Fibroblast of upper back skin (primary cell): ENCODE measurements at regions not wholly inside any gene's neighbourhood (a gene's known extent, or its start where the extent isn't known, plus 50 kb on each side); places are given as distances from the start of the nearest gene placed in this dataset.

Experiments
- DNase-seq: peaks from one replicate; pipeline ENCODE4 v3.0.0-alpha.2; 2013

- DNase-seq, result no peak
Observed at GRCh38 chr9:23551311-23551721, 274.7 kb downstream of the ELAVL2 start.

GRCh38 chr9:23551929-23552707, 273.9 kb downstream of the ELAVL2 start:
- no peak for DNase-seq

DNA sequence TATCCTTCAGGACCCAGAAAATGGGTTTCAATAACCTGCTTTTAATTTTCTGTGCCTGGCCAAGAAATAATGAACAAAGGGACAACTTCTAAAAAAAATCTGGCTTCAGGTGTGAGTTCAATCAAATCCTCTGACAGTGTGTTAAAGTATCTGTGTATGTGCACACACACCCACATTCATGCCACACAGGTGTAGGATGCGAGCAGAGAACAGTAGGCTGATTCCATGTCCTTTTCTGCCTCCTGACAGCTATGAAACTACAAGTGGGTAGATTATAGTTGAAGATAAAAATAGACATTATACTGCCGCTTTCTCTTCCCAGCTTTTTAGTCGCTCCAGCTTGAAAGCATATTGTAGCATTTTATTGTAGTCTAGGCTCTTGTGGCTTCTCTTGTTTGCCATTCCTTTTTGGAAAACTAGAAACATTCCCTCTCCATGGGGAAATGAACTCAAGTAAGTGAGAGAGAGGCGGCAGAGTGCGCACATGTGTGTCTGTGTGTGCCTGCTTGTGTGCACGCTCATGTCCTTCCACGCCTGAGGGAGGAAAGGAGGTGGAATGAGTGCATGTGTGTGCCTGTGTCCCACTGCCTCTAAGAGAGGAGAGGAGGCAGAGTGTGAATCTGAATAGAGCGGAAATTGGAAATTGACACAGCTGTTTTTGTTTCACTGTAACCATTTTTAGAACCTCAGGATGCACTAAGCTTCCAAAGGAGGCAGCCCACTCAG, 273.0 kb downstream of the ELAVL2 start:
- no peak for DNase-seq

- no peak for DNase-seq
Observed at GRCh38 chr9:23554686-23555085, 271.4 kb downstream of the ELAVL2 start.

- peak; percentile 49 for DNase-seq
Observed at GRCh38 chr9:23555851-23556250, 270.2 kb downstream of the ELAVL2 start.

DNA sequence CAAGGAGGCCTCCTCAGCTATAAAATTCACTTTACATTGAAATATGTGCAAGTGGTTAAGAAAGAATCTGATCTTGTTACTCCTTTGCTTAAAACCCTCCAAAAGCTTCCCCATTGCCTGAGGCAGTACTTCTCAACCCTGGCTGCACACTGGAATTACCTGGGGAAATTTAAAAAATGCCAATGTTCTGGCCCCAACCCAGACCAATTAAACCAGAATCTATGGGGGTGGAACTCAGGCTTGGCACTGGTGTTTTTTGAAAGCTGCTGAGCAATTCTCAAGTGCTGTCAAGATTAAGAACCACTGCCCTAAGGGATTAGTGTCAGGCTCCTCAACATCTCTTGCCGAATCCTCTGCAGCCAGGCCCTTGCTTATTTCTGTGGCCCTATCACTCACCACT, 269.6 kb downstream of the ELAVL2 start:
- DNase-seq, result peak; percentile 39

GRCh38 chr9:23557689-23558088, 268.4 kb downstream of the ELAVL2 start:
- peak; percentile 80 for DNase-seq

DNA sequence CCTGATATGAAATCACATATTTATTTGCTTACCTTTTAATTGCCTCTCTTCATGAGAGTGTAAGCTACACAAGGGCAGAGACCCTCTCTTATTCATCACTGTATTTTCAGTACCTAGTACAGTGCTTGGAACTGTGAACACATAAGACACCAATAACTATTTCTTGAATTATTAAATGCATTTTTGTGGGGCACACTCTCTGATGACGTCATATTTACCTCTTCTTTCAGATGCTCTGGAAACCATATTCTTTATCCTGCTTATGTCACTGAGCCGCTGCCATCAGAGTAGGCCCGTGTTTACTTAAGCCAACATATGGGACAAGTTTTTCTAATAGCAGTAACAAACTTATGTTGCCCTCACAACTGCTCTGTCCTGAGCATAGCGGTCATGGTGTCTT, 266.5 kb downstream of the ELAVL2 start:
- DNase-seq, result no peak

GRCh38 chr9:23563517-23563916, 262.5 kb downstream of the ELAVL2 start:
- DNase-seq, result peak; percentile 88

DNA sequence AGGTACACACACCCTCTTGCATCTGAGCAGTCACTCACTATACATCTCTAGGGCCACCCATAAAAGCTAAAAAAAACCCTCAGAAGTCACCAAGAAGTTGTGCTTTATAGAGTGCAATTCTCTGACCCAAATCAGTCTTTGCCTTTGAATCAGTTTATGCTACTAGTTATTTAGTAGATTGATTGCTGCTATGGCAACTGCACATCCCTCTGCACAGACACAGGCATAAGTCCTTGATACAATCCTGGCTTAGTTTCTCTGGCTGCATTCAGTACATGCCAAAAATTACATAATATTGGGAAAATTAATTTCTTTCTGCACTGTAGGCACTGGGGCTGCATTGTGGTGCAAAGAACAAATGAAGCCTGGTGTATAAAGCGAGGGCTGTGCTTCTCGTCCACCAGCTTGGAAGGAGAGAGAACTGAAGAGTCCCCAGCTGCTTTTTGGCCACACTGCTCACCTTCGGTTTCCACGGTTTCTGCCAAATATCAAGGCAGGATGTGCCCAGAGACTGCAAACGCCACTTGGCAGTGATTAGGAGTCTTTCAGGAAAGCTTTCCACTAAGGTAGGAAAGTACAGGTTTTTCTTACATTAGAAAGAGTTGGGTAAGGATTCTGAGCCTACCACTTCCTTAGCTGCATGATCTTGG, 258.4 kb downstream of the ELAVL2 start:
- no peak for DNase-seq

DNA sequence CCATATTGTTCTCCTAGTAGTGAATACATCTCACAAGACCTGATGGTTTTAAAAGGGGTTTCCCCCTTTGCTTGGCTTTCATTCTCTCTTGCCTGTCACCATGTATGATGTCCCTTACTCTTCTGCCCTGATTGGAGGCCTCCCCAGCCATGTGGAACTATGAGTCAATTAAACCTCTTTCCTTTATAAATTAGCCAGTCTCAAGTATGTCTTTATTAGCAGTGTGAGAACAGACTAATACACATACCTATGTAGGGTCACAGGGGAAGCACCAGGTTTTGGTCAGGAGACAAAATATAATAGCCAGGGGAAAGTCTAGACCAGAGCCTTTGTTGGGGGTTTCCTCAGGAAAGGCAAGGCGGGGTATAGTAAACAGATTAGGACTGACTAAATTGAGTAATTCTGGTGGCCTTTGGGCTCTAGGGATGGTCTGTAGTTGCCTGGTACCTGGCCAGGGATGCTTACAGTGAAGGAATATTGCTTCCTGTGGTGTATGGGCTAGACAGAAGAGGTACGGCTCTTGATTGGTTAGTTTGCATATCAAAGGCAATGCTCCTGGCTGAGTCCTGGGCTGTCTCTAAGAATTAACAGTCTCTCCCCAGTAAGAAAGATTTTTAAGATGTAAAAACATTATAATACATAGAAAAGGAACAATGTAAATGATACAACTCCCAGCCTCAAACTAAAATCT, 254.5 kb downstream of the ELAVL2 start:
- no peak for DNase-seq

- DNase-seq, result no peak
Observed at GRCh38 chr9:23573800-23574199, 252.2 kb downstream of the ELAVL2 start.

DNA sequence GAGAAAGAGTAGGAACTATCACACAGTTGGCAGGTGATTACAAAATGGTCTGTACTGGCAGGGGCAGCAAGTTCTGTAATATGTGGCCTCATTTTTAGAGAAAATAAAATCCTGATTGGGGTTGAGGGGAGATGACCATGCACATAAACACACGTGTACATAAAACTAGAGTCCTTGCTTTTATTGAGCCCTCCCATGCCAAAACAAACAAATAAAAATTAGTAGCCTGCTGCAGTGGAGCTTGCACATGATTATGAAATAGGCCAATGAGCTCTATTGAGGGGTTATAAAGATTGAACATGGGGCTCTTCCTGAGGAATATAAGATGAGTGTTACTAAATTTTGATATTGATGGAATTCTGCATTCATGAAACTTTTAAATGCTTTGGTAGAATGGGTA, 248.4 kb downstream of the ELAVL2 start:
- no peak for DNase-seq

- no peak for DNase-seq
Observed at GRCh38 chr9:23581931-23582330, 244.1 kb downstream of the ELAVL2 start.

DNA sequence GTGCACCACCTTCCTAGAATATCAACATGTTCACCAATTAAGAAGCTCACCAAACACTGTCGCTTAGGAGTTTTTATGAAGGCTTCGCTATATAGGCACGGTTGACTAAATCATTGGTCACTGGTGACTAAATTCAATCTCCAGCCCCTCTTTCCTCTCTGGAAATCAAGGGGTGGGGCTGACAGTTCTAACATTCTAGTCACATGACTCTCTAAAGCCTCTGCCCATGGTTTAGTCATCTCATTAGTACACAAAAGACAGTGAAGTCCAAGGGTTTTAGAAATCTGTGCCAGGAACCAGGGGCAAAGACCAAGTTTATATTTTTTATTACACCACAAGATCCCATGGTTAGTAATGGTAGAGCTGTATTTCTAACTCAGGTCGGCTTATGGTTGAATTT, 243.2 kb downstream of the ELAVL2 start:
- no peak for DNase-seq

DNA sequence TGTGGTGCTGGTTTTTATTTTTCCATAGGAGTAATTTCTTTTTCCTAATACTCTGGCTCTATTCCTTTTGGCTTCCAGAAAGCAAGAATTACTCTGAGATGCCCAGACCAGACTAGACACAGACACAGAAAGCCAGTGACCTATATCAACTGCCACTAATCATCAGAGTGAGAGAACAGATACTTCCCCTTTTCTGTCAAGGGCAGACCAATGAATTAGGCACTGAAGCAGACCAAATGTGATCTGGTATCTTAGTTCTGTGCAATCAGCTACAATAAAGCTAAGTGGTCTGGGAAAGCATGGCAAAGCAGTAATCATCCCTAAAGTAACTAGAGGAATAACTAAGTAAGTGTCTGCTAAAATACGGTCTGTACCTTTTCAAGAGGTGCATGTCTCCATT, 239.1 kb downstream of the ELAVL2 start:
- no peak for DNase-seq

- DNase-seq, result peak; percentile 17
Observed at GRCh38 chr9:23587433-23587832, 238.6 kb downstream of the ELAVL2 start.

DNA sequence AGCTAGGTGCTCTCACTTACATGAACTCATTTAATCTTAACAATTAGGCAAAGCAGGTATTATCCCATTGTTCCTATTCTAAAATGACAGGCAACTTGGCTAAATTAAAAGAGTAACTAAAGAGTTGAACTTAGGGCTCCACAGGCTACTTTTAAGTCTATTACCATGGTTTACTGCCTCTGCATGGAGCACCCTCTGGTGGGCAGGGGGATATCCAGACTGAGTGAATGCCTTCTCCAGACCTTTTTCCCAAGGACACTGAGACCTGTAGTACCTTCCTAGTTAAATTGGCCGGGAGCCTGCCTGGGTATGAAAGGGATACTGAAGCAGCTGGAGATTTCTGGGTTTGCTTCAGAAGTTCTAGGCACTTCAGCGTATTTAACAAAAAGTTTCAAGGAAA, 238.1 kb downstream of the ELAVL2 start:
- DNase-seq, result no peak

DNA sequence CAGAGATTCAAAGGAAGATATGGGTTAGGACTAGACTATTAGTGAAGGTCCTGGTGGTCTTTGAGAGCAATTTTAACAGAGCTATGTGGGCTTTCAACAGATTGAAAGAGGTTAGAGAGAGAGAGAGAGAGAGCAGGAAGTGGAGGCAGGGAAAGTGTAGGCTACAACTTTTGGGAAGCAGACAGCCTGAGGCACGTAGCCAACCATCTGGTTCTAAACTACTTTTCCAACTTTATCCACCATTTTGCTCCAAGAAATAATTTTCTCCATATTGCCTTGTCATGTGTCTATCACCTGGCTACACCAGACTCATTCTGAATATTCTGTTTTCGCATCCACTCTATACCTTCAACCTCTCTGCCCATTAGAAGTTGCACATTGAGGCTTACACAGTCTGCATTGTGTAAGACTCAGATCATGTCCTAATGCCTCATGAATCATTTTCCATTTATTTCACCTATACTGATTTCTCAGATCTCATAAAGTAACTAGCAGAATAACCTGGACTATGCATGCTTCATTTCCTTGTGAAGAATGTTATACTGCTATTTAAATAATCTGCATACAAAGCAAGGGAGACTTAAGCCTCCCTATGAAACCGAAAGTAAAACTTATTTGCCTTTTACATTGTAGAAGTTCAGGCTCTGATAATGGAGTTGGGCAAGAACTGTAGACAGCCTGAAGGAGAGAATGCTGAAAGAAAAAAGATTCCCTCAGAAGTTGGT, 235.6 kb downstream of the ELAVL2 start:
- DNase-seq, result peak; percentile 10

- DNase-seq, result no peak
Observed at GRCh38 chr9:23594421-23594820, 231.6 kb downstream of the ELAVL2 start.

DNA sequence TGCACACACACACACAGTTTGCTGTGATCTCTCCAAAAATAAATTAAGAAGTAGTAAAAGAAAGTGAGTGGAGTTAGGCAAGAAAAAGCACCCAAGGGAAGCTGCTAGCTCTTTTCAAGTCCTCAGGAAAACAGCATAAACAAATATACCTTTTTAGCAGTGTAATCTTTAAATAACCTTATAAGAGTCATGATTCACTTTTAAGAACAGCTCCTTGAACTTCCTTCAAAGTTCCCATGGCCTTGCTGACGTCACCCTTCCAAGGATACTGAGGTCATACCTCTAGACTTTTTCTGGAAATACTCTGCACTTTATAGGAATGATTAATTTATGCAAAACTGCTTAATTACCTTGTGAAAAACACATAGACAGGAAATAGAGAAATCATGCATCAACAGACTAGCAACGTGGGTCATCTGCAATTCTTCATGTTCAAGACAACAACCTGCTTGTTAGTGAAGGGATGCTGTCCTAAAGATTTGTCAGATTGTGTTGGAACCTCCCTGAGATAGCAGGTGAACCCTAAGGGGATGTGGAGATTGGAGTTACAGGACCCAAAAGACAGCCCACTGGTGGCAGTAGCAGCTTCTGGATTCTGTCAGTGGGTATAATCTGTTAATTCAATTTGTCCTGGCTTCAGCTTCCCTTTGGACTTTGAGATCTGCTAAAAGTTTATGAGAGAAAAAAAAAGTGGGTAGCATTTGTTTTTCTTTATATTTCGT, 229.0 kb downstream of the ELAVL2 start:
- no peak for DNase-seq

DNA sequence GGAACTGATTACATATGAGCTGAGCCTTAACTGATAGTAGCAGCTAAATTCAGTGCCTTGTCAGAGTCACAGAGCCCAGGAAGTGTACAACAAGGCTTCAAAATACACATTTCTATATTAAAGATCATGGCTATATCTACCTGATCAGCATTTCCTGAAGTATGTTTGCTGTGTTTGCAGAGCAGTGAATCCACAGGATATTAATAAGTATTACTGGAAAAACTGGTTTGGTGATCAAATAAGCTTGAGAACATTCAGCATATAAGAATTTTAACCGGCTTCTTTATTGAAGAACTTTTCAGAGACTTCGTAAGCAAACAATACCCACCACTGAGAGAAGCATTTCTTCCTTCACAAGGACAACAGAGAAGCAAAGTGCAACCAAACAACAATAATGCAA, 227.0 kb downstream of the ELAVL2 start:
- no peak for DNase-seq
